HFFc6 (cell line): ENCODE measurements at regions not wholly inside any gene's neighbourhood (a gene's known extent, or its start where the extent isn't known, plus 50 kb on each side); places are given as distances from the start of the nearest gene placed in this dataset.
A peak's percentile ranks its signal among the peaks of the same experiment; 100 is the strongest.

Experiments used
- DNase-seq: peaks from one replicate; pipeline ENCODE4 v3.0.0-alpha.2; 2018
- H3K27ac Mint-ChIP-seq: 2 replicates; pipeline ENCODE4 v1.8.0; 2020; ENCODE audit warnings: mild to moderate bottlenecking, mixed read lengths
- H3K27me3 Mint-ChIP-seq: 2 replicates; pipeline ENCODE4 v1.8.0; 2021; ENCODE audit warnings: mild to moderate bottlenecking, moderate library complexity, mixed read lengths; ENCODE audit not compliant: insufficient read depth
- H3K36me3 Mint-ChIP-seq: 2 replicates; pipeline ENCODE4 v1.8.0; 2021; ENCODE audit warnings: low read depth, mixed read lengths
- H3K4me1 Mint-ChIP-seq: 2 replicates; pipeline ENCODE4 v1.8.0; 2020; ENCODE audit warnings: low read depth, mixed read lengths
- H3K4me3 Mint-ChIP-seq: 2 replicates; pipeline ENCODE4 v1.8.0; 2020; ENCODE audit warnings: mild to moderate bottlenecking, moderate library complexity, mixed read lengths
- H3K9me3 Mint-ChIP-seq: 2 replicates; pipeline ENCODE4 v1.8.0; 2020; ENCODE audit warnings: mild to moderate bottlenecking, mixed read lengths
- CTCF ChIP-seq: fragments of 200-600 bp; sonication (generic); IDR thresholded peaks from 2 replicates; pipeline ENCODE4 v1.5.0; 2021; ENCODE audit warnings: antibody characterized with exemption, mild to moderate bottlenecking

GRCh38 chr14:61132894-61133293, 148.2 kb downstream of the TMEM30B start:
- Mint-ChIP-seq H3K9me3 (no peaks in the 10 kb centered on the region; the same call in 1 of the 2 replicates), H3K4me1 (peaks cover 30% of the 10 kb centered on the region), H3K27ac (no peak overlapping the region)

GRCh38 chr14:61132336-61132735, 148.8 kb downstream of the TMEM30B start:
- Mint-ChIP-seq H3K4me1 (peaks cover 30% of the 10 kb centered on the region), H3K36me3 (no peaks in the 10 kb centered on the region)

More at GRCh38 chr14:61132894-61133293, 148.2 kb downstream of the TMEM30B start:
- no peak for TF ChIP-seq CTCF
- no peak for DNase-seq
- H3K27me3 Mint-ChIP-seq, result peaks cover 5% of the 10 kb centered on the region
- no peaks in the 10 kb centered on the region for H3K36me3 Mint-ChIP-seq
- no peak overlapping the region for H3K4me3 Mint-ChIP-seq

GRCh38 chr14:61130512-61131260, 149.6 kb downstream of the SLC38A6 start:
- Mint-ChIP-seq H3K36me3 (no peaks in the 10 kb centered on the region), H3K4me3 (no peak overlapping the region), H3K27ac (no peak overlapping the region), H3K9me3 (no peaks in the 10 kb centered on the region), H3K4me1 (peaks cover 41% of the 10 kb centered on the region), H3K27me3 (peaks cover 5% of the 10 kb centered on the region)
- no peak for TF ChIP-seq CTCF
- DNase-seq, result no peak

More at GRCh38 chr14:61132336-61132735, 148.8 kb downstream of the TMEM30B start:
- no peak overlapping the region for H3K4me3 Mint-ChIP-seq
- H3K27me3 Mint-ChIP-seq, result peaks cover 5% of the 10 kb centered on the region
- no peak overlapping the region for H3K27ac Mint-ChIP-seq
- no peak for DNase-seq
- no peak for TF ChIP-seq CTCF
- H3K9me3 Mint-ChIP-seq, result no peaks in the 10 kb centered on the region

- Mint-ChIP-seq H3K36me3 (no peaks in the 10 kb centered on the region), H3K4me3 (no peak overlapping the region), H3K4me1 (peaks cover 41% of the 10 kb centered on the region), H3K27me3 (peaks cover 5% of the 10 kb centered on the region), H3K9me3 (no peaks in the 10 kb centered on the region), H3K27ac (no peak overlapping the region)
- TF ChIP-seq CTCF, result no peak
- no peak for DNase-seq
These were observed 148.2 kb downstream of the SLC38A6 start for GRCh38 chr14:61129168-61129745.

GRCh38 chr14:61128382-61129167, 147.5 kb downstream of the SLC38A6 start:
- Mint-ChIP-seq H3K36me3 (no peaks in the 10 kb centered on the region), H3K27me3 (peaks cover 5% of the 10 kb centered on the region), H3K4me1 (peaks cover 35% of the 10 kb centered on the region), H3K4me3 (no peak overlapping the region), H3K27ac (peak overlapping the region; percentile 34; the same call in 1 of the 2 replicates), H3K9me3 (no peaks in the 10 kb centered on the region)
- no peak for TF ChIP-seq CTCF
- DNase-seq, result no peak
